ENCODE measurements at regions not wholly inside any gene's neighbourhood (a gene's known extent, or its start where the extent isn't known, plus 50 kb on each side); places are given as distances from the start of the nearest gene placed in this dataset.

DNA sequence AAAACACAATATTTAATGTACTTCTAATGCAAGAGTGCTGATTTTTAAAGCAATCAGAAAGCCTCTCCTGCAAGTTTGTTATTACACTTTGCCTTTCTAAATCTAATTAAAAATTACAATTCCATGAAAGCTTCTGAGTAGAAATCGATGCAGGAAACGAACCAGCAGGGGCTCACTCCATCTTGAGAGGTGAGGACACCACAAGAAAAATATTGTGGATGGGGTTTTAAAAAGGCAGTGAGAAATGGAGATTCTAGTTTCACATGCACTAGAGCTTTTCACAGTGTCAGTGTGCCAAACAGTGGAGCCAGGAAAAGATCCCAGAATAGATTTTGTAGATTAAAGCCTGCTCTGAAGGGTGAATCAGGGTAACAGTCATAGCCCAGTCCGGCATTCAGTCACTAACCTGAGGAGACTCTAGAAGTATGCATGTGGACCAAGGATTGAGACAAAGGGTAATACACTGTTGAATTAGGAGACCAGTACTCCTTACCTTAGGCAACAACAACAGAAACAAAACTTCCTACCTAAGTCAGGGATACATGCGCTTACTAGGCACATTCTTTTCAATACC is 362.3 kb downstream of the NAF1 start:
- Histone ChIP-seq H3K27me3 (replicated peaks; ENCODE audit: insufficient read depth, low read depth, low read length, poor library complexity) (no peaks in the 10 kb centered on the region), H3K4me3 (ENCODE audit: low read depth, low read length, poor library complexity, severe bottlenecking) (no peak overlapping the region), H3K9me3 (ENCODE audit: low read depth, low read length, poor library complexity, severe bottlenecking) (no peaks in the 10 kb centered on the region), H3K4me1 (ENCODE audit: insufficient read depth, low read length, poor library complexity, severe bottlenecking) (peaks cover 11% of the 10 kb centered on the region), H3K36me3 (ENCODE audit: insufficient read depth, low read length, poor library complexity, severe bottlenecking) (no peaks in the 10 kb centered on the region), H3K27ac (ENCODE audit: low read depth, low read length, poor library complexity, severe bottlenecking) (no peak overlapping the region)
- peak; percentile 61 for DNase-seq (ENCODE audit: low spot score)
- TF ChIP-seq EZH2 (IDR thresholded peaks at IDR 0.05; ENCODE audit: borderline replicate concordance, low read depth, low read length, poor library complexity, severe bottlenecking): no peak
- TF ChIP-seq CTCF (conservative IDR thresholded peaks at IDR 0.05; ENCODE audit: low read depth, low read length): no peak
- no TSS peak for BruUV-seq (replicated peaks)
- CTCF ChIA-PET: no interaction called here
- intact Hi-C loops (cut with micrococcal nuclease; ENCODE audit: unreplicated experiment): no loop called here
- POLR2A ChIA-PET (ENCODE audit: low non-redundant PET): no interaction called here

DNA sequence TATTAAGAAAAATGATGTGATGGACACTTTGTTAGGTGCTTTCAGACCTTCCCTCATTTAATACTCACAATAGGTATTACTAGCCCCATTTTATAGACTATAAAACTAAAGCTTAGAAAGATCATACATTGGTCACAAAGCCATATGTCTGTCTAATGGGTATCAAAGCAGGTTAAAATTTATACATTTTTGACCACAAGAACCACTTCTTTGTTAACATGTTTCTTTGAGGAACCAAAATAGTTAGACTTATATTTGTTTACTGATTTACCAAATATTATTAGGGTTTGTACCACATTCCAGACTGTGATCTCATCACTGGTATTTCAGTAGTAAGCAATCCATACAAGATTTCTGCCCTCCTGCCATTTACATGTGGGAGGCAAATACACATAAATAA is 363.3 kb downstream of the NAF1 start:
- intact Hi-C loops (cut with micrococcal nuclease; ENCODE audit: unreplicated experiment): no loop called here
- DNase-seq (ENCODE audit: low spot score): no peak
- no TSS peak for BruUV-seq (replicated peaks)
- TF ChIP-seq CTCF (conservative IDR thresholded peaks at IDR 0.05; ENCODE audit: low read depth, low read length) (no peak), EZH2 (IDR thresholded peaks at IDR 0.05; ENCODE audit: borderline replicate concordance, low read depth, low read length, poor library complexity, severe bottlenecking) (no peak)
- Histone ChIP-seq H3K27ac (ENCODE audit: low read depth, low read length, poor library complexity, severe bottlenecking) (no peak overlapping the region), H3K36me3 (ENCODE audit: insufficient read depth, low read length, poor library complexity, severe bottlenecking) (no peaks in the 10 kb centered on the region), H3K9me3 (ENCODE audit: low read depth, low read length, poor library complexity, severe bottlenecking) (no peaks in the 10 kb centered on the region), H3K27me3 (replicated peaks; ENCODE audit: insufficient read depth, low read depth, low read length, poor library complexity) (no peaks in the 10 kb centered on the region), H3K4me3 (ENCODE audit: low read depth, low read length, poor library complexity, severe bottlenecking) (no peak overlapping the region), H3K4me1 (ENCODE audit: insufficient read depth, low read length, poor library complexity, severe bottlenecking) (peaks cover 11% of the 10 kb centered on the region)
- CTCF ChIA-PET: no interaction called here
- POLR2A ChIA-PET (ENCODE audit: low non-redundant PET): no interaction called here

GRCh38 chr4:162797108-162797507 is 369.6 kb downstream of the NAF1 start:
- Histone ChIP-seq H3K27me3 (replicated peaks; ENCODE audit: insufficient read depth, low read depth, low read length, poor library complexity) (no peaks in the 10 kb centered on the region), H3K9me3 (ENCODE audit: low read depth, low read length, poor library complexity, severe bottlenecking) (no peaks in the 10 kb centered on the region), H3K27ac (ENCODE audit: low read depth, low read length, poor library complexity, severe bottlenecking) (no peak overlapping the region), H3K4me3 (ENCODE audit: low read depth, low read length, poor library complexity, severe bottlenecking) (peak overlapping the region; percentile 16), H3K4me1 (ENCODE audit: insufficient read depth, low read length, poor library complexity, severe bottlenecking) (no peaks in the 10 kb centered on the region), H3K36me3 (ENCODE audit: insufficient read depth, low read length, poor library complexity, severe bottlenecking) (no peaks in the 10 kb centered on the region)
- DNase-seq (ENCODE audit: low spot score): no peak
- ChIA-PET POLR2A (ENCODE audit: low non-redundant PET) (no interaction called here), CTCF (no interaction called here)
- TF ChIP-seq CTCF (conservative IDR thresholded peaks at IDR 0.05; ENCODE audit: low read depth, low read length): no peak
- TF ChIP-seq EZH2 (IDR thresholded peaks at IDR 0.05; ENCODE audit: borderline replicate concordance, low read depth, low read length, poor library complexity, severe bottlenecking): no peak
- no TSS peak for BruUV-seq (replicated peaks)
- intact Hi-C loops (cut with micrococcal nuclease; ENCODE audit: unreplicated experiment): no loop called here

All from A673 (cell line).